Natural killer cell (primary cell): ENCODE measurements at regions not wholly inside any gene's neighbourhood (a gene's known extent, or its start where the extent isn't known, plus 50 kb on each side); places are given as distances from the start of the nearest gene placed in this dataset.

Experiments
- ATAC-seq, 3 donors: fragments of 150-1000 bp in 2 of 3; fragments of 200-7000 bp in 1 of 3; cut with Tn5 transposase; 1 replicate in 1 of 3; 2 replicates in 2 of 3; pipeline ENCODE4 v1.10.0; 2021; ENCODE audit warnings: mild to moderate bottlenecking in 2 of 3, moderate library complexity in 2 of 3
- DNase-seq, 2 donors: peaks; one replicate each; pipeline versions ENCODE4 v3.0.0 to v3.0.0-alpha.2; 2013 to 2021; ENCODE audit warnings: mixed read lengths in 1 of 2
- H3K27ac ChIP-seq: one replicate; pipeline ENCODE4 v1.5.1; 2013; ENCODE audit warnings: mild to moderate bottlenecking, low read length
- H3K27me3 ChIP-seq: one replicate; pipeline ENCODE4 v1.6.1; 2013; ENCODE audit warnings: low read length; ENCODE audit not compliant: control insufficient read depth, insufficient read depth
- H3K36me3 ChIP-seq: one replicate; pipeline ENCODE4 v1.6.1; 2013; ENCODE audit warnings: low read length; ENCODE audit not compliant: control insufficient read depth, insufficient read depth
- H3K4me1 ChIP-seq: one replicate; pipeline ENCODE4 v1.6.1; 2013; ENCODE audit warnings: low read length; ENCODE audit not compliant: control insufficient read depth, insufficient read depth
- H3K4me3 ChIP-seq: one replicate; pipeline ENCODE4 v1.5.1; 2013; ENCODE audit warnings: low read length
- H3K9me3 ChIP-seq: one replicate; pipeline ENCODE4 v1.6.1; 2013; ENCODE audit warnings: low read length; ENCODE audit not compliant: control insufficient read depth, insufficient read depth
- H3K27ac Mint-ChIP-seq, 2 donors: one replicate each; pipeline ENCODE4 v1.8.0; 2022; ENCODE audit warnings: mild to moderate bottlenecking in 2 of 2, mixed read lengths in 2 of 2, moderate library complexity in 1 of 2
- H3K27me3 Mint-ChIP-seq, 2 donors: one replicate each; pipeline ENCODE4 v1.8.0; 2022; ENCODE audit warnings: low read depth in 2 of 2, mixed read lengths in 2 of 2
- H3K36me3 Mint-ChIP-seq: one replicate; pipeline ENCODE4 v1.8.0; 2022; ENCODE audit warnings: mixed read lengths
- H3K4me1 Mint-ChIP-seq, 2 donors: one replicate each; pipeline ENCODE4 v1.8.0; 2022; ENCODE audit warnings: mixed read lengths in 2 of 2
- H3K4me3 Mint-ChIP-seq: one replicate; pipeline ENCODE4 v1.8.0; 2022; ENCODE audit warnings: mild to moderate bottlenecking, moderate library complexity, mixed read lengths
- H3K9me3 Mint-ChIP-seq, 2 donors: one replicate each; pipeline ENCODE4 v1.8.0; 2022; ENCODE audit warnings: mixed read lengths in 2 of 2
- WGBS: methylation state at CpG from one replicate; pipeline ENCODE4 v1.1.7; 2013; ENCODE audit warnings: missing lambda C conversion rate; ENCODE audit not compliant: insufficient coverage; 5-methylcytosine and 5-hydroxymethylcytosine counted together
- intact Hi-C: fragments of 100-400 bp; cut with micrococcal nuclease; formaldehyde crosslinking; loops from one replicate; pipeline ENCODE4 v1.14.2; 2022
- TF ChIP-seq, protein P1 (sequence below): fragments of 200-600 bp; IDR thresholded peaks from one replicate; pipeline ENCODE4 v1.8.0; 2022; ENCODE audit warnings: antibody characterized with exemption

GRCh38 chr12:75852956-75853355, 178.6 kb downstream of the PHLDA1 start:
- Histone ChIP-seq H3K27ac (no peak overlapping the region), H3K36me3 (no peaks in the 10 kb centered on the region), H3K4me1 (no peaks in the 10 kb centered on the region), H3K9me3 (no peaks in the 10 kb centered on the region), H3K4me3 (no peak overlapping the region), H3K27me3 (no peaks in the 10 kb centered on the region)
- ATAC-seq (no peak), DNase-seq (no peak)
- TF ChIP-seq, protein P1, sequence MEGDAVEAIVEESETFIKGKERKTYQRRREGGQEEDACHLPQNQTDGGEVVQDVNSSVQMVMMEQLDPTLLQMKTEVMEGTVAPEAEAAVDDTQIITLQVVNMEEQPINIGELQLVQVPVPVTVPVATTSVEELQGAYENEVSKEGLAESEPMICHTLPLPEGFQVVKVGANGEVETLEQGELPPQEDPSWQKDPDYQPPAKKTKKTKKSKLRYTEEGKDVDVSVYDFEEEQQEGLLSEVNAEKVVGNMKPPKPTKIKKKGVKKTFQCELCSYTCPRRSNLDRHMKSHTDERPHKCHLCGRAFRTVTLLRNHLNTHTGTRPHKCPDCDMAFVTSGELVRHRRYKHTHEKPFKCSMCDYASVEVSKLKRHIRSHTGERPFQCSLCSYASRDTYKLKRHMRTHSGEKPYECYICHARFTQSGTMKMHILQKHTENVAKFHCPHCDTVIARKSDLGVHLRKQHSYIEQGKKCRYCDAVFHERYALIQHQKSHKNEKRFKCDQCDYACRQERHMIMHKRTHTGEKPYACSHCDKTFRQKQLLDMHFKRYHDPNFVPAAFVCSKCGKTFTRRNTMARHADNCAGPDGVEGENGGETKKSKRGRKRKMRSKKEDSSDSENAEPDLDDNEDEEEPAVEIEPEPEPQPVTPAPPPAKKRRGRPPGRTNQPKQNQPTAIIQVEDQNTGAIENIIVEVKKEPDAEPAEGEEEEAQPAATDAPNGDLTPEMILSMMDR, result no peak
- intact Hi-C loops, result no loop called here
- Mint-ChIP-seq H3K9me3 (no peaks in the 10 kb centered on the region), H3K27me3 (peaks cover 16 to 30% of the 10 kb centered on the region in 2 donors), H3K27ac (no peak overlapping the region), H3K4me3 (no peak overlapping the region), H3K36me3 (no peaks in the 10 kb centered on the region), H3K4me1 (no peaks in the 10 kb centered on the region)
- WGBS, result 69% methylated on average over 2 of the region's 2 CpGs

- no peaks in the 10 kb centered on the region for H3K27me3 ChIP-seq
- ATAC-seq, result no peak
- DNase-seq, result no peak
- H3K4me1 ChIP-seq, result no peaks in the 10 kb centered on the region
- intact Hi-C loops, result no loop called here
- H3K27ac ChIP-seq, result no peak overlapping the region
- H3K9me3 ChIP-seq, result no peaks in the 10 kb centered on the region
- no peaks in the 10 kb centered on the region for H3K36me3 Mint-ChIP-seq
- no peak overlapping the region for H3K27ac Mint-ChIP-seq
- H3K4me3 Mint-ChIP-seq, result no peak overlapping the region
- WGBS, result 83% methylated on average over 2 of the region's 3 CpGs
- no peak overlapping the region for H3K4me3 ChIP-seq
- peaks cover 16 to 30% of the 10 kb centered on the region in 2 donors for H3K27me3 Mint-ChIP-seq
- TF ChIP-seq, protein P1, result no peak
- no peaks in the 10 kb centered on the region for H3K9me3 Mint-ChIP-seq
- no peaks in the 10 kb centered on the region for H3K4me1 Mint-ChIP-seq
- no peaks in the 10 kb centered on the region for H3K36me3 ChIP-seq
Measured at GRCh38 chr12:75852143-75852542, 179.4 kb downstream of the PHLDA1 start.

GRCh38 chr12:75850721-75851462, 180.7 kb downstream of the PHLDA1 start:
- peaks cover 2% of the 10 kb centered on the region in 2 donors for H3K9me3 Mint-ChIP-seq
- Histone ChIP-seq H3K27me3 (no peaks in the 10 kb centered on the region), H3K27ac (no peak overlapping the region), H3K9me3 (no peaks in the 10 kb centered on the region), H3K36me3 (no peaks in the 10 kb centered on the region), H3K4me3 (no peak overlapping the region), H3K4me1 (no peaks in the 10 kb centered on the region)
- H3K27ac Mint-ChIP-seq, result no peak overlapping the region
- DNase-seq, result no peak
- peaks cover 16 to 30% of the 10 kb centered on the region in 2 donors for H3K27me3 Mint-ChIP-seq
- intact Hi-C loops, result no loop called here
- no peak for ATAC-seq
- no peaks in the 10 kb centered on the region for H3K4me1 Mint-ChIP-seq
- TF ChIP-seq, protein P1, result no peak
- WGBS, result 73% methylated on average over 4 of the region's 4 CpGs
- no peaks in the 10 kb centered on the region for H3K36me3 Mint-ChIP-seq
- H3K4me3 Mint-ChIP-seq, result no peak overlapping the region

GRCh38 chr12:75848961-75849360, 182.6 kb downstream of the PHLDA1 start:
- no peaks in the 10 kb centered on the region for H3K27me3 ChIP-seq
- H3K27ac ChIP-seq, result no peak overlapping the region
- no peak for ATAC-seq
- no peak for DNase-seq
- no peak overlapping the region for H3K4me3 Mint-ChIP-seq
- intact Hi-C loops, result no loop called here
- H3K9me3 Mint-ChIP-seq, result peaks cover 2 to 4% of the 10 kb centered on the region in 2 donors
- TF ChIP-seq, protein P1, result no peak
- no peaks in the 10 kb centered on the region for H3K4me1 ChIP-seq
- H3K4me1 Mint-ChIP-seq, result no peaks in the 10 kb centered on the region
- no peaks in the 10 kb centered on the region for H3K9me3 ChIP-seq
- peaks cover 10 to 23% of the 10 kb centered on the region in 2 donors for H3K27me3 Mint-ChIP-seq
- H3K4me3 ChIP-seq, result no peak overlapping the region
- 64% methylated on average over 1 of the region's 1 CpG for WGBS
- H3K36me3 ChIP-seq, result no peaks in the 10 kb centered on the region
- no peak overlapping the region for H3K27ac Mint-ChIP-seq
- H3K36me3 Mint-ChIP-seq, result no peaks in the 10 kb centered on the region
